Epithelial cell of proximal tubule (primary cell): ENCODE measurements at regions not wholly inside any gene's neighbourhood (a gene's known extent, or its start where the extent isn't known, plus 50 kb on each side); places are given as distances from the start of the nearest gene placed in this dataset.
A peak's percentile ranks its signal among the peaks of the same experiment; 100 is the strongest.

Experiments
- DNase-seq: peaks from one replicate; pipeline ENCODE4 v3.0.0-alpha.2; 2011; ENCODE audit warnings: low read depth
- H3K4me3 ChIP-seq: 2 replicates; pipeline ENCODE4 v1.5.1; 2011; ENCODE audit warnings: low read depth, mild to moderate bottlenecking, low read length
- TF ChIP-seq, protein P1 (sequence below): conservative IDR thresholded peaks from 2 replicates; pipeline ENCODE4 v1.5.1; 2012; ENCODE audit warnings: low read depth, mild to moderate bottlenecking, low read length

DNA sequence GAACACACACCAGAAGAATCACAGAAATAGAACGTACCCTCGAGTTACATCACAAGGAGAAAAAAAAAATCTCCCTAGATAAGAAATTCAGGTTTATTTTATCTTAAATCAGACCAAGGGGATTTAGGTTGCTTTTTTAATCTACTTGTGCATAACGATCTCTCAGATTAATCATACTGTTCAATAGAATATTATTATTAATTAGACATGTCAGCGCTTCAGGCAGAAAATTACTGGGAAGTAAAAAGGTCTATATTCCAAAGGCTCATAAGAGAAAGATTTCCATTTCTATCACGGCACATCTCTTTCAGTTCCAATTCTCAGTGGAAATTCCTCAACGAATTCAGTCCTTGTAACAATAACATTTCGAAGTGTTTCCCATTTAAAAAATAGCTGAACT is 77.7 kb upstream of the PSMD7 start:
- TF ChIP-seq, protein P1, sequence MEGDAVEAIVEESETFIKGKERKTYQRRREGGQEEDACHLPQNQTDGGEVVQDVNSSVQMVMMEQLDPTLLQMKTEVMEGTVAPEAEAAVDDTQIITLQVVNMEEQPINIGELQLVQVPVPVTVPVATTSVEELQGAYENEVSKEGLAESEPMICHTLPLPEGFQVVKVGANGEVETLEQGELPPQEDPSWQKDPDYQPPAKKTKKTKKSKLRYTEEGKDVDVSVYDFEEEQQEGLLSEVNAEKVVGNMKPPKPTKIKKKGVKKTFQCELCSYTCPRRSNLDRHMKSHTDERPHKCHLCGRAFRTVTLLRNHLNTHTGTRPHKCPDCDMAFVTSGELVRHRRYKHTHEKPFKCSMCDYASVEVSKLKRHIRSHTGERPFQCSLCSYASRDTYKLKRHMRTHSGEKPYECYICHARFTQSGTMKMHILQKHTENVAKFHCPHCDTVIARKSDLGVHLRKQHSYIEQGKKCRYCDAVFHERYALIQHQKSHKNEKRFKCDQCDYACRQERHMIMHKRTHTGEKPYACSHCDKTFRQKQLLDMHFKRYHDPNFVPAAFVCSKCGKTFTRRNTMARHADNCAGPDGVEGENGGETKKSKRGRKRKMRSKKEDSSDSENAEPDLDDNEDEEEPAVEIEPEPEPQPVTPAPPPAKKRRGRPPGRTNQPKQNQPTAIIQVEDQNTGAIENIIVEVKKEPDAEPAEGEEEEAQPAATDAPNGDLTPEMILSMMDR, result no peak
- DNase-seq, result no peak
- H3K4me3 ChIP-seq, result no peak overlapping the region

DNA sequence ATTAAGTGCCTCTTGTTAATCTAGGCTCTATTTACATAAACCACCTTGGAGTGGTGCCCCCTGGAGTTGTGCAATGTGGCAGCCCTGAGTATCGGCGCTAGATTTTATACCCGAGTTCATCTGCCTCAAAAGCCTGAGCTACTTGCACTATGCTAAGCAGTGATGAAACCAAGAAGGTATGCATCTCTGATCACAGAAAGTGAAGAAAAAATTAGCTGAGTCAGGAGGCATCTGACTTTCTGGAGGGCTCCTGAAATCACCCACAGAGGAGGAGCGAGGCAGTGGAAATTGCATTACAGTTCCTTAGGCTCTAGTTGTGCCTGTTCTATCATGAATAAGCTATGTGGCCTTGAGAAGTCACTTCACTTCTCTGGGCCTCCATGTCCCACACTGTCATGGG is 80.3 kb upstream of the PSMD7 start:
- peak; percentile 10 for DNase-seq
- TF ChIP-seq, protein P1, result no peak

DNA sequence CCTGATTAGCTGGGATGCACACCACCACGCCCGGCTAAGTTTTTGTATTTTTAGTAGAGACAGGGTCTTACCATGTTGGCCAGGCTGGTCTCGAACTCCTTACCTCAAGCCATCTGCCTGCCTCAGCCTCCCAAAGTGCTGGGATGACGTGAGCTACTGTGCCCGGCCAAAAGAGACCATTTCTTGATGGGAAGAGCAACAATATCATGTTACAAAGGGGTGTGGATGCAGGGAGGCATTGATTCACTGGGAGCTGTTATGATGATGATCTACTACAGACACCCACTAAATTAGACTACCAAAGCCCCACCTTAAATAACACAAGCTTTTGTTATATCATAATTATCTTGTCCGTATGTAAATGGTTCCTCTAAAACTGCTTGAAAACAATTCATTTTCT is 81.4 kb upstream of the PSMD7 start:
- TF ChIP-seq, protein P1, result no peak
- H3K4me3 ChIP-seq, result no peak overlapping the region
- DNase-seq, result no peak

More for the DNA sequence above, 80.3 kb upstream of the PSMD7 start:
- H3K4me3 ChIP-seq, result no peak overlapping the region

GRCh38 chr16:74213372-74213771 is 83.2 kb upstream of the PSMD7 start:
- TF ChIP-seq, protein P1, result no peak
- no peak overlapping the region for H3K4me3 ChIP-seq
- DNase-seq, result no peak

DNA sequence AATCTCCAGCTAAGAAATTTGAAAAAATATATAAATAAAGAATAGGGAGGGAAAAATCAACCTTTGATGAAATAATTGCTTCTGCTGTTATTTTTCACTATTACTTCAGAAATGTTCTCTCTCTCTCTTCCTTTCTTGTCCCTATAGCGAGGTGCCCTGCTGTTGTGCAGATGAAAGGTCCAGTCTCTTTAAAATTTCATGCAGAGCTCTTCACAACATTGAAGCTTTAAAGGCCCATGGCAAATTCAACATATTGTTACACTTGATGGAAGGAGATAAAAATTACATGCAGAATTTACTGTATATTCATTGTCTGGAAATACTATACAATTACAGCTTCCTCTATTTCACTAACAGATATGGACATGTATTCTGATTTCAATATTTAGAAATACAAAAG is 86.4 kb upstream of the PSMD7 start:
- H3K4me3 ChIP-seq, result no peak overlapping the region
- DNase-seq, result no peak
- TF ChIP-seq, protein P1, result no peak

DNA sequence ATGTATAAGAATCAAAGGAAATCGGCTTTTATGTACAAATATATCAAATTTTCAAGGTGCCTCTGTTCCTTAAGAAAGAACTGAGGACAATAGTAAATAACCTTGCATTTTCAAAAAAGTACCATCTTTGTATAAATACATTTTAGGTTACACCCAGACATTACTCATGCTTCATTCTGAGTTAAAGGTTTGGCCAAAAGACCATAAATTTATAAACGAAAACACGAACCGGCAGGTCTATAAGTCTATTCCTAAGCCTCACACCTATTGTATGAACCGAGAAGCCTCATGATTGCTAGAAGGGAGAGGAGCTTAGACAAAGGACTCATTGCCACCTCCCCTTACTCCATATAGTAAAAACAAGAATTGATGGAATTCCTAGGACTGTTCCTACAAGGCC is 94.6 kb upstream of the PSMD7 start:
- no peak for DNase-seq
- H3K4me3 ChIP-seq, result no peak overlapping the region
- TF ChIP-seq, protein P1, result no peak

- no peak for DNase-seq
- no peak overlapping the region for H3K4me3 ChIP-seq
- TF ChIP-seq, protein P1, result no peak
Observed at GRCh38 chr16:74201576-74201975, 95.0 kb upstream of the PSMD7 start.
